Head of caudate nucleus (tissue), 42 donors: ENCODE measurements at regions not wholly inside any gene's neighbourhood (a gene's known extent, or its start where the extent isn't known, plus 50 kb on each side); places are given as distances from the start of the nearest gene placed in this dataset.
A peak's percentile ranks its signal among the peaks of the same experiment; 100 is the strongest.
"Not testable (repeated sequence)": the region's sequence is repeated elsewhere in the genome, so short reads cannot be mapped to it uniquely, and the experiment has no call there.

Experiments
- DNase-seq, 42 donors: peaks; one replicate each; pipeline versions ENCODE4 v3.0.0 to v3.0.0-alpha.2; 2020 to 2021; ENCODE audit warnings: mixed read lengths in 7 of 42
- intact Hi-C: fragments of 100-400 bp; cut with DNase I; formaldehyde crosslinking; loops from one replicate; pipeline ENCODE4 v1.15.0; 2022

GRCh38 chr10:108578258-108578657, 1345.1 kb downstream of the XPNPEP1 start:
- intact Hi-C loops = no loop called here
- DNase-seq = no peak

DNA sequence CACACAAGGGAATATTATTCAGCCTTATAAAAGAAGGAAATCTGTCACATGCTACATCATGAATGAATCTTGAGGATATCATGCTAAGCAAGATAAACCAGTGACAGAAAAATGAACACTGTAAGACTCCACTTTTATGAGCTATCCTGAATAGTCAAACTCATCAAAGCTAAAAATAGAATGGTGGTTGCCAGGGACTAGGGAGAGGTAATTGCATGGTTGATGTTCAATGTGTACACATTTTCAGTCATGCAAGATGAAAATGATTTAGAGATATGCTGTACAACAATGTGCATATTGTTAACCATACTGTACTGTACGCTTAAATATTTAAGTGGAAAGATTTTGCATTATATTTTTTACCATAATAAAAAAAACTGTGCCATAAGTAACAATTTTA, 1349.1 kb downstream of the XPNPEP1 start:
- no peak for DNase-seq
- intact Hi-C loops = no loop called here

GRCh38 chr10:108568824-108569223, 1354.5 kb downstream of the XPNPEP1 start:
- DNase-seq = no peak
- intact Hi-C loops = no loop called here

DNA sequence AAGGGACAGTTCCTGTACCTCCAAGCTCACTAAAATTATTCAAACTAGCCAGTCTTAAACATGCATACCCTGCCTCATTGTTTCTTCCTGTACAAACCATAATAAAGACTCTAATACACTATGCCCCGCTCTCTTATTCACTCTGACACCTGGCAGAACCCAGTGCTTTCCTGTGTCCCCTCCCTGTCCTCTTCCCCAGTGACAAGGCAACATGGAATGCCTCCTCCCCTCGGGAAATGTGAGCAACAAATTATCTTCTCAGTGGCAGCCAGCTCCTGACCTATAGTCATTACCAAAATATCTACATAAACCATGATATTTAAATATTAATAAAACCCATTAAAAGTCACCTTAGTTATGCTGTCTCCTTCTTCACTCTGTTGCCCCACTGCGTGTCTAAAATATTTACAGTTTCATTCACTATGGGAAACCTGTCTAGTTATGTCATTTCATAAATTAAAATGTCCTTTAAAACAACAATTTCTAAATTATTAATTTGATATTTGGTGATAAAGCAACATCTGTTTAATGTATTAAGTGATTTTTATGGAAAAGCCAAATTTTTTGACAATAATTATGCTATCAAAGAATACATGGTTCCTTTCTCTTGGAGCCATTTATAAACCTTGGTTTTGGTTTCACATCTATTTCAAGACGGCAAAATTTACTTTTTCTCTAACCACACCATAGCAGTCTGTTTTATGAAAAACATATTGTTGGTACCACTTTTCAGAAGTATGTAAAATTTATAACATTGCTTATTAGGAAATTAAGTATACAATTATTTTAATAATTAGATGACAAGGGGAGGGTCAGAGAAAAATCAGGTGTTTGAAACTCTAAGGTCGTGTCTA, 1355.2 kb downstream of the XPNPEP1 start:
- intact Hi-C loops = no loop called here
- DNase-seq = no peak

- DNase-seq = no peak
- intact Hi-C loops = no loop called here
Measured at GRCh38 chr10:108566316-108567107, 1356.8 kb downstream of the XPNPEP1 start.

DNA sequence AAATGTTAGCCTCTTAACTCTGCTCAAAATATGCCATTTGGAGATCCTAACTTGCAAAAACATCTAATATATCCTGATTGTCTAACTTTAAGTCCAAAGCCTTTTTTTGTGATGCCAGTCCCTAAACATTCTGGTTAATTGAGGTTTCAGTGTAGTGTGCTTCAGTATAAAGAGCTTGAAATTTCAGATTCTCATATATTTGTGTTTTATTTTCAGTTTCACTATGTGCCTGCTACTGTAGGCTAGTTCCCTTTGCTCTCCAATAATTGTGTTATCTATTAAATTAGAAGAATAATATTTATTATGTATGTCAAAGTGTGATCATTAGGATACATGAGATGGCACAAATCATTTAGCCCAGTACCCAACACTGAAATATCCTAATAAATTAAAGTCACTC, 1361.2 kb downstream of the XPNPEP1 start:
- DNase-seq = no peak
- intact Hi-C loops = no loop called here

- no peak for DNase-seq
Measured at GRCh38 chr10:108561649-108562048, 1361.7 kb downstream of the XPNPEP1 start.

GRCh38 chr10:108560488-108560887, 1362.8 kb downstream of the XPNPEP1 start:
- DNase-seq = no peak
- intact Hi-C loops = no loop called here

More at GRCh38 chr10:108561649-108562048, 1361.7 kb downstream of the XPNPEP1 start:
- intact Hi-C loops = no loop called here

DNA sequence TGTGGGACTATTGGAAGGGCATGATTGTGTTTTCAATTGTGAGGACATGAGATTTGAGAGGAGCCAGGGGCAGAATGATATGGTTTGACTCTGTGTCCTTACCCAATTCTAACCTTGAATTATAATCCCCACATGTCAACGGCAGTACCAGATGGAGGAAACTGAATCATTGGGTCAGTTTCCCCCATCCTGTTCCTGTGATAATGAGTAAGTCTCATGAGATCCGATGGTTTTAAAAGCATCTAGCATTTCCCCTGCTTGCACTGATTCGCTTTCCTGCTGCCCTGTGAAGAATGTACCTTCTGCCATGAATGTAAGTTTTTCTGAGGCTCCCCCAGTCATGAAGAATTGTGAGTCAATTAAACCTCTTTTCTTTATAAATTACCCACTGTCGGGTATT, 1367.1 kb downstream of the XPNPEP1 start:
- intact Hi-C loops = no loop called here
- no peak for DNase-seq

DNA sequence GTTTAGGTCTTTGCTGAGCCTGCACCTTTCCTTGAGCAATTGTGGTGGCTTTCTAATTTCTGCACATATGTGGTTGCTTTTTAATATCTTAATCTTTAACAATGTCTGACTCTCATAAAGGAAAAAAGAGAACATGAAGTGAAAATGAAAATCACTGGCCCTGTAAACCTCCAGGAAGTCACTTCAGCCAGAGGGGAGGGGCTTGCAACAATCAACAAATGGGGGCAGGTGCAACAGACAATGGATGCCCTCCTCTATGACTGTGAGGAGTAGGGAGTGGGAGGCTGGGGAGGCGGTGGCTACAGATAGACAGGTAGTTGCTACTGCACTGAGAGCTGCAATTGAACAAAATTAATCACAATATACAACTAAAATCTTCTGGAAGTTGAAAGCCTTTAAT, 1377.4 kb downstream of the XPNPEP1 start:
- intact Hi-C loops = no loop called here
- DNase-seq = no peak

DNA sequence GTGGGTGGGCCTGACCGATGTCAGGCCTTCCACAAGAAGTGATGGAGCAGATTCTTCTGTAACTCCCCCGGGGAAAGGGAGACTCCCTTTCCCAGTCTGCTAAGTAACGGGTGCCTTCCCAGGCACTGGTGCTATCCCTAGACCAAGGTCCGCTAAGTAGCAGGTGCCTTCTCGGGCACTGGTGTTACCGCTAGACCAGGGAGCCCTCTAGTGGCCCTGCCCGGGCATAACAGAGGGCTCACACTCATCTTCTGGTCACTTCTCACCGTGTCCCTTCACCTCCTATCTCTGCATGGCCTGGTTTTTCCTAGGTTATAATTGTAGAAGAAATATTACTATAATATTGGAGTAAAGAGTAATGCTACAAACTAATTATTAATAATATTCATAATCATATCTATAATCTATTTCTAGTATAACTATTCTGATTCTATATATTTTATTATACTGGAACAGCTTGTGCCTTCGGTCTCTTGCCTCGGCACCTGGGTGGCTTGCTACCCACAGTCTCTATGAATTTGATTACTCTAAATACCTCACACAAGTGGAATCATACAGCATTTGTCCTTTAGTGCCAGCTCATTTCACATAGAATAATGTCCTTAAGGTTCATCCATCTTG, 1378.7 kb downstream of the XPNPEP1 start:
- peak; percentile 20 to 83 (median 60) for DNase-seq

GRCh38 chr10:108533551-108533950, 1369.0 kb upstream of the SORCS1 start:
- DNase-seq, intact Hi-C loops: not testable (repeated sequence)

More for the DNA sequence above, 1378.7 kb downstream of the XPNPEP1 start:
- intact Hi-C loops = no loop called here

DNA sequence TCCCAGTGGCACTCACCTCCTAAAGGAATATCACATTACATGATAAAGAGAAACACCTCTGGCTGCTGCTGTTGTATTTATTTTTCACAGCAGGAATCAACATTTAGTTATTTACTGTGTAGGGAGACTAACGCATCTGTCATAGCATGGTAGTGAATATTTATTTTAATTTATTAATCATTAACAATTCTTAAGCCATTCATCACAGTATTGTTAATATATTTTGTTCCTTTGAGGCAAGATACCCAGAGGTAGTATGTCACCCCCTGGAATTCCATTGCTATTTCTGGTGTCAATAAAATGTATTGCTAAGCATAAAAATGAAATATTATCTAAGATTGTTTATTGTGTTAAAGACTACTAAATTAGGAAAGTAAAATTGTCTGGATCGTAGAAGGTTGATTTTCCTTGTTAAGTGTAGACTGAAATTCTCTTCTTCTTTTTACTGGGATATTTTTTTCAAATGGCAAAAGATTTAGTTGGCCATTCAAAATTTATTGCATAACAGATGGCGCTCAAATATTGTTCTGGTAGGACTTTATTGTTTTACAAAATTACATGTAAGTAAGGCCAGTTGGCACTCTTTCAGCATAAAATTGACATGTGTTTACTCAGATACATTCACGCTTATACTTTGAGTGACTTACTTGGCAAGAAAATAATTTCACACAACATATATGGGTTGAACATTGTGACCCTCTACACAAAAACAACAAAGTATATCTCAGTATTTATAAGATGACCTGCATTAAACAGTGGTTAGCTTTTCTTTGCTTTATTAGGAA, 1358.7 kb upstream of the SORCS1 start:
- DNase-seq = no peak
- intact Hi-C loops = no loop called here

- DNase-seq = no peak
- intact Hi-C loops = no loop called here
Measured at GRCh38 chr10:108521827-108522492, 1357.5 kb upstream of the SORCS1 start.

- no peak for DNase-seq
- intact Hi-C loops = no loop called here
Measured at GRCh38 chr10:108515821-108516220, 1351.3 kb upstream of the SORCS1 start.

- DNase-seq = no peak
- intact Hi-C loops = no loop called here
Measured at GRCh38 chr10:108500396-108500795, 1335.9 kb upstream of the SORCS1 start.

DNA sequence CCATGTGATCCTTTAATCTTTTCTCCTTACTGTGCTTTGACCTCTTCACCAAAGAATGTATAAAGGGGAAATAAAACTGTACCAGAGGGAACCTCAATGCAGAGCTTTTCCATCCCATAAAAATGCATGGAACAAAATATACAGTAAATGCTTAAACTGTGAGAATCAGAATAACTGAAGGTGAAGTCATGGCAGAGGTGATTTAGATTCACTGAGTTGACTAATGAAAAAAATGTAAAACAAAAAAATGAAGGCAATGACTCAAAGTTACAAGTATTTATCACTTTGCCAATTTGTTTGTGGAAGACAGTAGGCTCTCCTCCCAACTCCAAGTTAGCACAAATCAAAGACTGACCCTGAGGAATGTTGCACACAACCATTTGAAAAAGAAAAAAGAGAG, 1331.6 kb upstream of the SORCS1 start:
- intact Hi-C loops = no loop called here
- no peak for DNase-seq

DNA sequence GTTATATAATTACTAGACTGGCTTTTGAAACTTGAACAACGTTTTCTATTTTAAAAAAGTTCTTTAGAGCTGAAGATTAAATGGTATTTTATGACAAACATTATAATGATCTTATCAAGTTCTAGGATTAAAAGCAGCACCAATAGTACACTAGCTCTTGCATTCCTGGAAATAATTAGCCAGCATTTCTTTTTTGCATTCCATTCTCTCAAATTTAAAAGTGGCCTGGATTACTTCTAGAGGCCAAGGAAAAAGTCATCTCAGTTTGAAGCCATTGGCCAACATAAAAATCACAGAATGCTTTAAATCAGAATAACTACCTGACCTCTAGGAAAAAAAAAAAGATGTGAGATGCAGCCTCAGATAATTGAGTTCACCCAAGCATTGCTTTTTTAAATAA, 1326.4 kb upstream of the SORCS1 start:
- intact Hi-C loops = no loop called here
- no peak for DNase-seq

DNA sequence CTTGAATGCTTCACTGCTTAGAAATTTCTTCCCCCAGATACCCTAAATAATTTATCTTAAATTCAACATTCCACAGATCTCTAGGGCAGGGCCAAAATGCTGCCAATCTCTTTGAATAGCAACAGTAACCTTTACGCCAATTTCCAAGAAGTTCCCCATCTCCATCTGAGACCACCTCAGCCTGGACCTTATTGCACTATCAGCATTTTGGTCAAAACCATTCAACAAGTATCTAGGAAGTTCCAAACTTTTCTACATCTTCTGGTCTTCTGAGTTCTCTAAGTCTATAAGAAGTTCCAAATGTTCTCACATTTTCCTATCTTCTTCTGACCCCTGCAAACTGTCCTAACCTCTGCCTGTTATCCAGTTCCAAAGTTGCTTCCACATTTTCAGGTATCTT, 1306.9 kb upstream of the SORCS1 start:
- no peak for DNase-seq
- intact Hi-C loops = no loop called here
